Natural killer cell (primary cell): ENCODE measurements at regions not wholly inside any gene's neighbourhood (a gene's known extent, or its start where the extent isn't known, plus 50 kb on each side); places are given as distances from the start of the nearest gene placed in this dataset.

ENCODE experiments used
- ATAC-seq, 3 donors: fragments of 150-1000 bp in 2 of 3; fragments of 200-7000 bp in 1 of 3; cut with Tn5 transposase; 1 replicate in 1 of 3; 2 replicates in 2 of 3; pipeline ENCODE4 v1.10.0; 2021; ENCODE audit warnings: mild to moderate bottlenecking in 2 of 3, moderate library complexity in 2 of 3
- DNase-seq, 2 donors: peaks; one replicate each; pipeline versions ENCODE4 v3.0.0 to v3.0.0-alpha.2; 2013 to 2021; ENCODE audit warnings: mixed read lengths in 1 of 2
- H3K27ac ChIP-seq: one replicate; pipeline ENCODE4 v1.5.1; 2013; ENCODE audit warnings: mild to moderate bottlenecking, low read length
- H3K27me3 ChIP-seq: one replicate; pipeline ENCODE4 v1.6.1; 2013; ENCODE audit warnings: low read length; ENCODE audit not compliant: control insufficient read depth, insufficient read depth
- H3K36me3 ChIP-seq: one replicate; pipeline ENCODE4 v1.6.1; 2013; ENCODE audit warnings: low read length; ENCODE audit not compliant: control insufficient read depth, insufficient read depth
- H3K4me1 ChIP-seq: one replicate; pipeline ENCODE4 v1.6.1; 2013; ENCODE audit warnings: low read length; ENCODE audit not compliant: control insufficient read depth, insufficient read depth
- H3K4me3 ChIP-seq: one replicate; pipeline ENCODE4 v1.5.1; 2013; ENCODE audit warnings: low read length
- H3K9me3 ChIP-seq: one replicate; pipeline ENCODE4 v1.6.1; 2013; ENCODE audit warnings: low read length; ENCODE audit not compliant: control insufficient read depth, insufficient read depth
- H3K27ac Mint-ChIP-seq, 2 donors: one replicate each; pipeline ENCODE4 v1.8.0; 2022; ENCODE audit warnings: mild to moderate bottlenecking in 2 of 2, mixed read lengths in 2 of 2, moderate library complexity in 1 of 2
- H3K27me3 Mint-ChIP-seq, 2 donors: one replicate each; pipeline ENCODE4 v1.8.0; 2022; ENCODE audit warnings: low read depth in 2 of 2, mixed read lengths in 2 of 2
- H3K36me3 Mint-ChIP-seq: one replicate; pipeline ENCODE4 v1.8.0; 2022; ENCODE audit warnings: mixed read lengths
- H3K4me1 Mint-ChIP-seq, 2 donors: one replicate each; pipeline ENCODE4 v1.8.0; 2022; ENCODE audit warnings: mixed read lengths in 2 of 2
- H3K4me3 Mint-ChIP-seq: one replicate; pipeline ENCODE4 v1.8.0; 2022; ENCODE audit warnings: mild to moderate bottlenecking, moderate library complexity, mixed read lengths
- H3K9me3 Mint-ChIP-seq, 2 donors: one replicate each; pipeline ENCODE4 v1.8.0; 2022; ENCODE audit warnings: mixed read lengths in 2 of 2
- WGBS: methylation state at CpG from one replicate; pipeline ENCODE4 v1.1.7; 2013; ENCODE audit warnings: missing lambda C conversion rate; ENCODE audit not compliant: insufficient coverage; 5-methylcytosine and 5-hydroxymethylcytosine counted together
- intact Hi-C: fragments of 100-400 bp; cut with micrococcal nuclease; formaldehyde crosslinking; loops from one replicate; pipeline ENCODE4 v1.14.2; 2022
- TF ChIP-seq, protein P1 (sequence below): fragments of 200-600 bp; IDR thresholded peaks from one replicate; pipeline ENCODE4 v1.8.0; 2022; ENCODE audit warnings: antibody characterized with exemption

GRCh38 chr11:19603771-19604170, 108.9 kb upstream of the NAV2 start:
- Histone ChIP-seq H3K4me3 (no peak overlapping the region), H3K4me1 (no peaks in the 10 kb centered on the region), H3K27me3 (no peaks in the 10 kb centered on the region), H3K36me3 (no peaks in the 10 kb centered on the region), H3K9me3 (no peaks in the 10 kb centered on the region), H3K27ac (no peak overlapping the region)
- ATAC-seq = no peak
- no peak overlapping the region for H3K27ac Mint-ChIP-seq
- TF ChIP-seq, protein P1, sequence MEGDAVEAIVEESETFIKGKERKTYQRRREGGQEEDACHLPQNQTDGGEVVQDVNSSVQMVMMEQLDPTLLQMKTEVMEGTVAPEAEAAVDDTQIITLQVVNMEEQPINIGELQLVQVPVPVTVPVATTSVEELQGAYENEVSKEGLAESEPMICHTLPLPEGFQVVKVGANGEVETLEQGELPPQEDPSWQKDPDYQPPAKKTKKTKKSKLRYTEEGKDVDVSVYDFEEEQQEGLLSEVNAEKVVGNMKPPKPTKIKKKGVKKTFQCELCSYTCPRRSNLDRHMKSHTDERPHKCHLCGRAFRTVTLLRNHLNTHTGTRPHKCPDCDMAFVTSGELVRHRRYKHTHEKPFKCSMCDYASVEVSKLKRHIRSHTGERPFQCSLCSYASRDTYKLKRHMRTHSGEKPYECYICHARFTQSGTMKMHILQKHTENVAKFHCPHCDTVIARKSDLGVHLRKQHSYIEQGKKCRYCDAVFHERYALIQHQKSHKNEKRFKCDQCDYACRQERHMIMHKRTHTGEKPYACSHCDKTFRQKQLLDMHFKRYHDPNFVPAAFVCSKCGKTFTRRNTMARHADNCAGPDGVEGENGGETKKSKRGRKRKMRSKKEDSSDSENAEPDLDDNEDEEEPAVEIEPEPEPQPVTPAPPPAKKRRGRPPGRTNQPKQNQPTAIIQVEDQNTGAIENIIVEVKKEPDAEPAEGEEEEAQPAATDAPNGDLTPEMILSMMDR = no peak
- H3K4me3 Mint-ChIP-seq = no peak overlapping the region
- peaks cover 22 to 29% of the 10 kb centered on the region in 2 donors for H3K27me3 Mint-ChIP-seq
- intact Hi-C loops = no loop called here
- H3K36me3 Mint-ChIP-seq = no peaks in the 10 kb centered on the region
- H3K9me3 Mint-ChIP-seq = no peaks in the 10 kb centered on the region
- DNase-seq = no peak
- 90% methylated on average over 2 of the region's 2 CpGs for WGBS
- no peaks in the 10 kb centered on the region for H3K4me1 Mint-ChIP-seq

DNA sequence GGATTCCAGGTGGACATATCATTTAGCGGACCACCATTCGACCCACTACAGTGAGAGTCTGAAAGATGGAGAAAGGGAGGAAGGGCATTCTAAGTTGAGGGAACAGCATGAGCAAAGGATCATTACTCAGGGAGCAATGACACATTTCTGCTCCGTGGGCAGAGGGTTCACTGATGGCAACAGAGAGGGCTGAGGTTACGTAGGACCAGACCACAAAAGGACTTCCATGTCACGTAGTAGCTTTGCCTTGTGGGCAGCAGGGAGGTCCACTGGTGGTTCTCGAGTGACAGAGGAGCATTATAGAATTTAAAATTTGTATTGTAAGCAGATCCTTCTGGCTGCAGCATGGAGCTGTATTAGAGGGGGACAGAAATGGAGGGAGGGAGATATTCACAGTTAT, 109.7 kb upstream of the NAV2 start:
- no peak for DNase-seq
- Histone ChIP-seq H3K9me3 (no peaks in the 10 kb centered on the region), H3K4me3 (no peak overlapping the region), H3K4me1 (no peaks in the 10 kb centered on the region), H3K27me3 (no peaks in the 10 kb centered on the region), H3K36me3 (no peaks in the 10 kb centered on the region), H3K27ac (no peak overlapping the region)
- Mint-ChIP-seq H3K4me1 (no peaks in the 10 kb centered on the region), H3K36me3 (no peaks in the 10 kb centered on the region), H3K27ac (no peak overlapping the region), H3K4me3 (no peak overlapping the region), H3K27me3 (peaks cover 22% of the 10 kb centered on the region in 2 donors), H3K9me3 (no peaks in the 10 kb centered on the region)
- no peak for ATAC-seq
- TF ChIP-seq, protein P1 = no peak
- 72% methylated on average over 6 of the region's 6 CpGs for WGBS
- intact Hi-C loops = no loop called here

DNA sequence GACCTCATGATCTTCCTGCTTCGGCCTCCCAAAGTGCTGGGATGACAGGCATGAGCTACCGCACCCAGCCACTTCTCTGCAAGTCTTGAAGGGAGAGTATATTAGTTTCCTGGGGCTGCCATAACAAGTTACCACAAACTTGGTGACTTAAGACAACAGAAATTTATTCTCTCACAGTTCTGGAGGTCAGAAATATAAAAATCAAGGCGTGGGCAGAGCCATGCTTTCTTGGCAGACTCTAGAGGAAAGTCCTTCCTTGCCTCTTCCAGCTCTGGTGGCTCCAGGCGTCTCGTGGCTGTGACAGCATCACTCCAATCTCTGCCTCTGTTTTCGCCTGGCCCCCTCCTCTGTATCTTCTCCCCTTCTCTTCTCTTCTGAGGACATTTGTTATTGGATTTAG, 110.2 kb upstream of the NAV2 start:
- Histone ChIP-seq H3K9me3 (no peaks in the 10 kb centered on the region), H3K27ac (no peak overlapping the region), H3K36me3 (no peaks in the 10 kb centered on the region), H3K4me1 (no peaks in the 10 kb centered on the region), H3K4me3 (no peak overlapping the region), H3K27me3 (no peaks in the 10 kb centered on the region)
- H3K4me1 Mint-ChIP-seq = no peaks in the 10 kb centered on the region
- ATAC-seq (no peak), DNase-seq (no peak)
- WGBS = 73% methylated on average over 6 of the region's 6 CpGs
- no peak overlapping the region for H3K27ac Mint-ChIP-seq
- H3K27me3 Mint-ChIP-seq = peaks cover 17 to 22% of the 10 kb centered on the region in 2 donors
- H3K9me3 Mint-ChIP-seq = no peaks in the 10 kb centered on the region
- TF ChIP-seq, protein P1 = no peak
- no peak overlapping the region for H3K4me3 Mint-ChIP-seq
- H3K36me3 Mint-ChIP-seq = no peaks in the 10 kb centered on the region
- intact Hi-C loops = no loop called here

DNA sequence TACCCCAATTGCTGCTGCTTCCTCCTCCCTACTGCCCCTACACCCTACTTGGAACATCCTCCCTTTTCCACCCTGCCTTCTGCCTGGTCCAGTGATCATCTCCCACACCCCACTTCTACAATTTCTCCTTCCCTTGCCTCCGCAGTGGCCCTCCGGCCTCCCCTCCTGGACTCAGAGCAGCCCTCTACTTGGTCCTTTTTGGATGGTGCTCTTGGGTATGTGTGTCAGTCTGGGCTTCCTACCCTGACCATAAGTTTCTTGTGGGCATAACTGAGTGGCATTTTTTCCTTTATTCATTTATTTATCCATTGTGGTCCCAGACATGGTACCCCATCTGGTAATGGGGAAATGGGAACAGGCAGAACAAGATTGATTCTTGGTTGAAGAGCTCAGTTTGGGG, 111.4 kb upstream of the NAV2 start:
- H3K4me3 ChIP-seq = no peak overlapping the region
- H3K4me1 ChIP-seq = no peaks in the 10 kb centered on the region
- no peak overlapping the region for H3K27ac ChIP-seq
- Mint-ChIP-seq H3K4me1 (no peaks in the 10 kb centered on the region), H3K27me3 (peaks cover 14 to 19% of the 10 kb centered on the region in 2 donors), H3K27ac (no peak overlapping the region), H3K4me3 (no peak overlapping the region), H3K36me3 (no peaks in the 10 kb centered on the region), H3K9me3 (no peaks in the 10 kb centered on the region)
- H3K27me3 ChIP-seq = no peaks in the 10 kb centered on the region
- intact Hi-C loops = no loop called here
- DNase-seq (no peak), ATAC-seq (no peak)
- no peaks in the 10 kb centered on the region for H3K9me3 ChIP-seq
- TF ChIP-seq, protein P1 = no peak
- H3K36me3 ChIP-seq = no peaks in the 10 kb centered on the region
- 95% methylated on average over 2 of the region's 2 CpGs for WGBS
